ENCODE measurements at regions not wholly inside any gene's neighbourhood (a gene's known extent, or its start where the extent isn't known, plus 50 kb on each side); places are given as distances from the start of the nearest gene placed in this dataset.
"Not testable (repeated sequence)": the region's sequence is repeated elsewhere in the genome, so short reads cannot be mapped to it uniquely, and the experiment has no call there.

GRCh38 chr2:236826606-236827156 is 257.1 kb downstream of the ACKR3 start:
- no peak for DNase-seq (ENCODE audit: low read depth)

- no peak for DNase-seq (ENCODE audit: low read depth)
Measured at GRCh38 chr2:236827997-236828396, 257.7 kb upstream of the COPS8 start.

GRCh38 chr2:236828820-236829219 is 256.9 kb upstream of the COPS8 start:
- no peak for DNase-seq (ENCODE audit: low read depth)

GRCh38 chr2:236830926-236831325 is 254.8 kb upstream of the COPS8 start:
- DNase-seq (ENCODE audit: low read depth), result no peak

- DNase-seq (ENCODE audit: low read depth), result no peak
Measured at GRCh38 chr2:236831698-236832097, 254.0 kb upstream of the COPS8 start.

GRCh38 chr2:236833501-236834073 is 252.1 kb upstream of the COPS8 start:
- DNase-seq (ENCODE audit: low read depth), result no peak

GRCh38 chr2:236834284-236834683 is 251.4 kb upstream of the COPS8 start:
- no peak for DNase-seq (ENCODE audit: low read depth)

- no peak for DNase-seq (ENCODE audit: low read depth)
Measured at GRCh38 chr2:236835307-236836024, 250.2 kb upstream of the COPS8 start.

- not testable (repeated sequence) for DNase-seq (ENCODE audit: low read depth)
Measured at GRCh38 chr2:236836028-236836427, 249.7 kb upstream of the COPS8 start.

GRCh38 chr2:236840215-236840614 is 245.5 kb upstream of the COPS8 start:
- DNase-seq (ENCODE audit: low read depth), result no peak

- DNase-seq (ENCODE audit: low read depth), result no peak
Measured at GRCh38 chr2:236840857-236841256, 244.8 kb upstream of the COPS8 start.

GRCh38 chr2:236841389-236841788 is 244.3 kb upstream of the COPS8 start:
- no peak for DNase-seq (ENCODE audit: low read depth)

- DNase-seq (ENCODE audit: low read depth), result no peak
Measured at GRCh38 chr2:236843161-236843968, 242.3 kb upstream of the COPS8 start.

GRCh38 chr2:236844711-236845110 is 241.0 kb upstream of the COPS8 start:
- DNase-seq (ENCODE audit: low read depth), result no peak

- DNase-seq (ENCODE audit: low read depth), result no peak
Measured at GRCh38 chr2:236847023-236847422, 238.7 kb upstream of the COPS8 start.

- no peak for DNase-seq (ENCODE audit: low read depth)
Measured at GRCh38 chr2:236847538-236848263, 238.0 kb upstream of the COPS8 start.

GRCh38 chr2:236848501-236848900 is 237.2 kb upstream of the COPS8 start:
- DNase-seq (ENCODE audit: low read depth), result no peak

GRCh38 chr2:236849508-236849907 is 236.2 kb upstream of the COPS8 start:
- DNase-seq (ENCODE audit: low read depth), result no peak

GRCh38 chr2:236849940-236850339 is 235.7 kb upstream of the COPS8 start:
- DNase-seq (ENCODE audit: low read depth), result no peak

- no peak for DNase-seq (ENCODE audit: low read depth)
Measured at GRCh38 chr2:236851187-236851586, 234.5 kb upstream of the COPS8 start.

GRCh38 chr2:236852100-236852976 is 233.4 kb upstream of the COPS8 start:
- no peak for DNase-seq (ENCODE audit: low read depth)
